HEK293T (cell line): ENCODE measurements at regions not wholly inside any gene's neighbourhood (a gene's known extent, or its start where the extent isn't known, plus 50 kb on each side); places are given as distances from the start of the nearest gene placed in this dataset.

Experiments
- ARNT ChIP-seq: fragments of 450-650 bp; IDR thresholded peaks from 2 replicates; pipeline ENCODE4 v1.6.1; 2017; ENCODE audit warnings: mild to moderate bottlenecking
- ELF4 ChIP-seq: fragments of 450-650 bp; IDR thresholded peaks from 2 replicates; pipeline ENCODE4 v1.6.1; 2017; ENCODE audit warnings: antibody characterized with exemption
- SP1 ChIP-seq: fragments of 450-650 bp; IDR thresholded peaks from 2 replicates; pipeline ENCODE4 v1.6.1; 2017
- SUZ12 ChIP-seq: fragments of 450-650 bp; IDR thresholded peaks from 2 replicates; pipeline ENCODE4 v1.6.1; 2016; ENCODE audit warnings: mild to moderate bottlenecking
- TARDBP ChIP-seq: fragments of 450-650 bp; IDR thresholded peaks from 2 replicates; pipeline ENCODE4 v1.6.1; 2016
- ZNF384 ChIP-seq: fragments of 450-650 bp; IDR thresholded peaks from 2 replicates; pipeline ENCODE4 v1.6.1; 2016

DNA sequence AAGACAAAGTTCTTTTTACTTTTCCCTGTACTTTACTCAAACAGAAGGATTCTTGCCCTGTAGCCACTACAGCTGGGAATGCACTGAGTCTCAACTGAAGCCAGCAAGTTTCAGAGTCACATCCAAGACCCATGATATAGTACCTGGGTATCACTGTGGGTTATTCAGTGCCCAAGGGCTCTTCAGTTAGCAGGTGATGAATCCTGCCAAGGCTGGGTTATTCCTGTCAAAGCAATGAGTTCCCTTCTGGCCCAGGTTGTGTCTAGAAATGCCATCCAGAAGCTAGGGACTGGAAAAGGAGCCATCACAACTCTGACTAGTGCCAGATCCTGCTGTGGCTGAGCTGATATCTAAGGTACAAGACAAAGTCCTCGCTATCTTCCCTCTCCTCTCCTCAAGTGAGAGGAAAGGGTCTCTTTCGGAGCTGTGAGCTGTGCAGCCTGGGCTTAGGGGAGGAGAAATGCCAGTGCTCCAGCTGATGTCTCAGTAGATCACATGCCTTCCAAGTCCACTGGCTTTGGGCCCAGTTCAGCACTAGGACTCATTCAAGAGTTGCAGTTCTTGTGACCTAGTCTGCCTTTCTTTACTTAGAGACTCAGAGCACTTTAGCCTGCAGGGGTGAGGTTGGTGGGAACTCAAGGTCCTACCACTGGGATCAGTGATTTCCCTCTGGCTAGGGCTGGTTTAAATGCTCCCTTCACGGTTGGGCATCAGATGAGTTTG is 369.4 kb downstream of the TBX15 start:
- TF ChIP-seq ARNT, result no peak
- no peak for TF ChIP-seq ZNF384
- TF ChIP-seq ELF4, result no peak
- no peak for TF ChIP-seq TARDBP
- TF ChIP-seq SUZ12, result no peak
- TF ChIP-seq SP1, result no peak
